ENCODE measurements at regions not wholly inside any gene's neighbourhood (a gene's known extent, or its start where the extent isn't known, plus 50 kb on each side); places are given as distances from the start of the nearest gene placed in this dataset.

GRCh38 chr2:104052356-104052755, 801.6 kb upstream of the POU3F3 start:
- TF ChIP-seq CTCF (IDR thresholded peaks at IDR 0.05), result no peak
- Histone ChIP-seq H3K4me1 (no peaks in the 10 kb centered on the region), H3K36me3 (ENCODE audit: insufficient read depth in 1 of 2, low read depth in 1 of 2) (no peaks in the 10 kb centered on the region), H3K4me3 (no peak overlapping the region), H3K27me3 (ENCODE audit: insufficient read depth in 3 of 3, low read length in 2 of 3) (no peaks in the 10 kb centered on the region), H3K9me3 (no peaks in the 10 kb centered on the region), H3K27ac (no peak overlapping the region)
- DNase-seq (no peak), ATAC-seq (no peak)
- 44 to 51% (median 47%) methylated on average over 5 of the region's 5 CpGs for WGBS, 3 donors
- intact Hi-C loops (cut with DNase I), result loop anchor here in 1 of 2 donors (10.0 kb wide), 1 partner anchor 1072 kb away; no protein-coding TSS in a partner anchor

- intact Hi-C loops (cut with DNase I), result loop anchor here in 1 of 2 donors (10.0 kb wide), 1 partner anchor 1068 kb away; no protein-coding TSS in a partner anchor
- Histone ChIP-seq H3K9me3 (no peaks in the 10 kb centered on the region), H3K27ac (no peak overlapping the region), H3K4me1 (no peaks in the 10 kb centered on the region), H3K36me3 (ENCODE audit: insufficient read depth in 1 of 2, low read depth in 1 of 2) (no peaks in the 10 kb centered on the region), H3K4me3 (no peak overlapping the region), H3K27me3 (ENCODE audit: insufficient read depth in 3 of 3, low read length in 2 of 3) (no peaks in the 10 kb centered on the region)
- WGBS, 3 donors, result 77 to 100% (median 78%) methylated on average over 1 of the region's 1 CpG
- DNase-seq (no peak), ATAC-seq (no peak)
- no peak for TF ChIP-seq CTCF (IDR thresholded peaks at IDR 0.05)
Measured at GRCh38 chr2:104056451-104056850, 797.5 kb upstream of the POU3F3 start.

- Histone ChIP-seq H3K27me3 (ENCODE audit: insufficient read depth in 3 of 3, low read length in 2 of 3) (no peaks in the 10 kb centered on the region), H3K4me1 (no peaks in the 10 kb centered on the region), H3K27ac (no peak overlapping the region), H3K36me3 (ENCODE audit: insufficient read depth in 1 of 2, low read depth in 1 of 2) (no peaks in the 10 kb centered on the region), H3K4me3 (no peak overlapping the region), H3K9me3 (no peaks in the 10 kb centered on the region)
- no peak for ATAC-seq
- no peak for DNase-seq
- intact Hi-C loops (cut with DNase I), result no loop called here
- no peak for TF ChIP-seq CTCF (IDR thresholded peaks at IDR 0.05)
- WGBS, 3 donors, result 77 to 86% (median 78%) methylated on average over 2 of the region's 2 CpGs
Measured at GRCh38 chr2:104068665-104069064, 785.2 kb upstream of the POU3F3 start.

- no peak overlapping the region for H3K27ac ChIP-seq
- ATAC-seq (no peak), DNase-seq (no peak)
- H3K4me3 ChIP-seq, result no peak overlapping the region
- intact Hi-C loops (cut with DNase I), result no loop called here
- H3K4me1 ChIP-seq, result no peaks in the 10 kb centered on the region
- TF ChIP-seq CTCF (IDR thresholded peaks at IDR 0.05), result no peak
- WGBS, 3 donors, result 70 to 80% (median 75%) methylated on average over 4 of the region's 4 CpGs
- no peaks in the 10 kb centered on the region for H3K36me3 ChIP-seq (ENCODE audit: insufficient read depth in 1 of 2, low read depth in 1 of 2)
- no peaks in the 10 kb centered on the region for H3K27me3 ChIP-seq (ENCODE audit: insufficient read depth in 3 of 3, low read length in 2 of 3)
- H3K9me3 ChIP-seq, result no peaks in the 10 kb centered on the region
Measured at GRCh38 chr2:104077573-104077972, 776.3 kb upstream of the POU3F3 start.

- no peaks in the 10 kb centered on the region for H3K4me1 ChIP-seq
- 82 to 89% (median 88%) methylated on average over 9 of the region's 9 CpGs for WGBS, 3 donors
- DNase-seq (peak in 1 of 2 donors; percentile 30), ATAC-seq (no peak)
- H3K9me3 ChIP-seq, result no peaks in the 10 kb centered on the region
- H3K4me3 ChIP-seq, result no peak overlapping the region
- TF ChIP-seq CTCF (IDR thresholded peaks at IDR 0.05), result no peak
- intact Hi-C loops (cut with DNase I), result no loop called here
- no peaks in the 10 kb centered on the region for H3K27me3 ChIP-seq (ENCODE audit: insufficient read depth in 3 of 3, low read length in 2 of 3)
- H3K27ac ChIP-seq, result no peak overlapping the region
- no peaks in the 10 kb centered on the region for H3K36me3 ChIP-seq (ENCODE audit: insufficient read depth in 1 of 2, low read depth in 1 of 2)
Measured at GRCh38 chr2:104078431-104079157, 775.3 kb upstream of the POU3F3 start.

Measured in psoas muscle (tissue), 7 donors.